ENCODE measurements at regions not wholly inside any gene's neighbourhood (a gene's known extent, or its start where the extent isn't known, plus 50 kb on each side); places are given as distances from the start of the nearest gene placed in this dataset.

DNA sequence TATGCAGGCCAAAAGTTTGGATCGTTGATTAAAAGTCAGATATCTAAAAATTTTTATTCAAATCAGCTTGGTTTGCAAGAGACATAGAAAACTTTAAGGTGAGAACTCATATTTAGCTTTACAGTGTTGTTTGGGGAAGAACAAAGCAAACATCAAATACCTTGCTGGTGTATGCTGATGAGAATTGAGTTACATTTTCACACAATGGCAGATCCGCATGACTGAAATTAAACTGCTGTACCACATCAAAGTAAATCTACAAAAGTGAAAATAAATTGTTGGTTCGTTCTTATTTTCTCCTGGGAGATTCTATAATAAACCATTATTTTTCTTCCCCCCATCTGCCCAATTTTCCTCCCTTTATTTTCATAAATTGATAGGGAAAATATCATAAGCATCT is 198.2 kb upstream of the PCSK5 start:
- Histone ChIP-seq H3K27ac (ENCODE audit: low read depth, low read length) (no peak overlapping the region), H3K9me3 (ENCODE audit: insufficient read depth, low read depth, low read length) (no peaks in the 10 kb centered on the region), H2BK120ac (ENCODE audit: insufficient read depth, low read length, poor library complexity) (no peak overlapping the region)

GRCh38 chr9:75695921-75696320 is 194.6 kb upstream of the PCSK5 start:
- no peaks in the 10 kb centered on the region for H3K79me1 ChIP-seq (ENCODE audit: low read length)
- no peak overlapping the region for H2BK12ac ChIP-seq (ENCODE audit: low read length)
- no peak overlapping the region for H4K8ac ChIP-seq (ENCODE audit: low read depth, low read length)
- H3K79me2 ChIP-seq (ENCODE audit: control insufficient read depth, insufficient read depth, low read length, poor library complexity): no peaks in the 10 kb centered on the region
- no peak overlapping the region for H3K4me2 ChIP-seq (ENCODE audit: low read length)
- no peak overlapping the region for H2AK5ac ChIP-seq (ENCODE audit: low read length)
- no peak overlapping the region for H4K91ac ChIP-seq (ENCODE audit: low read depth, low read length)
- no peak overlapping the region for H3K4me3 ChIP-seq (ENCODE audit: low read depth, low read length)
- no peak overlapping the region for H2BK120ac ChIP-seq (ENCODE audit: insufficient read depth, low read length, poor library complexity)
- H3K23ac ChIP-seq (ENCODE audit: low read length): no peak overlapping the region
- H3K9me3 ChIP-seq (ENCODE audit: insufficient read depth, low read depth, low read length): no peaks in the 10 kb centered on the region
- H2BK5ac ChIP-seq (ENCODE audit: low read depth, low read length, poor library complexity): no peak overlapping the region
- no peaks in the 10 kb centered on the region for H3K27me3 ChIP-seq (ENCODE audit: insufficient read depth, low read length)
- H3K18ac ChIP-seq (ENCODE audit: low read length): no peak overlapping the region
- no peaks in the 10 kb centered on the region for H3K4me1 ChIP-seq (ENCODE audit: control insufficient read depth in 1 of 2, insufficient read depth in 2 of 2, low read length in 2 of 2)
- H4K12ac ChIP-seq (ENCODE audit: low read depth, low read length): no peak overlapping the region
- no CpG with 5 or more reads among the region's 1 CpG for WGBS (ENCODE audit: extremely low coverage, insufficient coverage, insufficient read length)
- no peak overlapping the region for H3K9ac ChIP-seq (ENCODE audit: low read length)
- H3K27ac ChIP-seq (ENCODE audit: low read depth, low read length): no peak overlapping the region
- H2AFZ ChIP-seq (ENCODE audit: insufficient read depth, low read length, poor library complexity): no peak overlapping the region
- H3K14ac ChIP-seq (ENCODE audit: low read length): no peak overlapping the region
- no peak overlapping the region for H3K4ac ChIP-seq (ENCODE audit: low read depth, low read length)
- H3K36me3 ChIP-seq (ENCODE audit: control insufficient read depth in 1 of 2, insufficient read depth in 2 of 2, low read length in 2 of 2): no peaks in the 10 kb centered on the region
- no peak for DNase-seq

More for the DNA sequence above, 198.2 kb upstream of the PCSK5 start:
- no CpG with 5 or more reads among the region's 3 CpGs for WGBS (ENCODE audit: extremely low coverage, insufficient coverage, insufficient read length)
- Histone ChIP-seq H3K36me3 (ENCODE audit: control insufficient read depth in 1 of 2, insufficient read depth in 2 of 2, low read length in 2 of 2) (no peaks in the 10 kb centered on the region), H2AK5ac (ENCODE audit: low read length) (no peak overlapping the region), H3K79me2 (ENCODE audit: control insufficient read depth, insufficient read depth, low read length, poor library complexity) (no peaks in the 10 kb centered on the region), H4K8ac (ENCODE audit: low read depth, low read length) (no peak overlapping the region), H3K23ac (ENCODE audit: low read length) (no peak overlapping the region), H2AFZ (ENCODE audit: insufficient read depth, low read length, poor library complexity) (no peak overlapping the region), H3K18ac (ENCODE audit: low read length) (no peak overlapping the region), H3K4ac (ENCODE audit: low read depth, low read length) (no peak overlapping the region), H3K4me3 (ENCODE audit: low read depth, low read length) (no peak overlapping the region), H3K79me1 (ENCODE audit: low read length) (no peaks in the 10 kb centered on the region), H3K4me2 (ENCODE audit: low read length) (no peak overlapping the region), H3K4me1 (ENCODE audit: control insufficient read depth in 1 of 2, insufficient read depth in 2 of 2, low read length in 2 of 2) (no peaks in the 10 kb centered on the region), H2BK12ac (ENCODE audit: low read length) (no peak overlapping the region), H4K12ac (ENCODE audit: low read depth, low read length) (no peak overlapping the region), H4K91ac (ENCODE audit: low read depth, low read length) (no peak overlapping the region), H3K9ac (ENCODE audit: low read length) (no peak overlapping the region), H3K27me3 (ENCODE audit: insufficient read depth, low read length) (no peaks in the 10 kb centered on the region), H3K14ac (ENCODE audit: low read length) (no peak overlapping the region), H2BK5ac (ENCODE audit: low read depth, low read length, poor library complexity) (no peak overlapping the region)
- DNase-seq: no peak

DNA sequence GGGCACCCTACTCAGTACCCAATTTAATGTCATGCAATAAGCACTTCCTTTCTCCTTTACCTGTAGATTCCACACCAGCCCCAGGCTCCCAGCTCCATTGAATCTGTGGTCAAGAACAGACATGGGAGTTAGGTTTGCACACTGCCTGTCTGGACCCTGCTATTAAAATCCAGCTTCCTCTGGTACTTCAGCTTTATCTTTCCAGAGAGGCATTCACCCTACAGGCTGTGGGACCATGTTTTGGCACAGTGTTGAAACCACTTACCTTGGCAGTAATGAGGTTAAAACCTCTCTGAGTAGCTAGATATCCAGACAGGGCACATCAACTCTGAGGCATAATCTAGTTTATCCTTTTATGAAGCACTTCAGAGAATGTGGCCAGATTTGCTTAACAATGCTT is 191.5 kb upstream of the PCSK5 start:
- no peak overlapping the region for H2AFZ ChIP-seq (ENCODE audit: insufficient read depth, low read length, poor library complexity)
- H4K8ac ChIP-seq (ENCODE audit: low read depth, low read length): no peak overlapping the region
- no peak overlapping the region for H3K4me3 ChIP-seq (ENCODE audit: low read depth, low read length)
- no peak overlapping the region for H3K4ac ChIP-seq (ENCODE audit: low read depth, low read length)
- H2BK12ac ChIP-seq (ENCODE audit: low read length): no peak overlapping the region
- no peak overlapping the region for H3K23ac ChIP-seq (ENCODE audit: low read length)
- no peak overlapping the region for H3K9ac ChIP-seq (ENCODE audit: low read length)
- no peaks in the 10 kb centered on the region for H3K27me3 ChIP-seq (ENCODE audit: insufficient read depth, low read length)
- H3K4me1 ChIP-seq (ENCODE audit: control insufficient read depth in 1 of 2, insufficient read depth in 2 of 2, low read length in 2 of 2): no peaks in the 10 kb centered on the region
- no peak overlapping the region for H4K91ac ChIP-seq (ENCODE audit: low read depth, low read length)
- no peak overlapping the region for H3K18ac ChIP-seq (ENCODE audit: low read length)
- no peak overlapping the region for H3K14ac ChIP-seq (ENCODE audit: low read length)
- no peak overlapping the region for H2AK5ac ChIP-seq (ENCODE audit: low read length)
- H3K4me2 ChIP-seq (ENCODE audit: low read length): no peak overlapping the region
- no peaks in the 10 kb centered on the region for H3K9me3 ChIP-seq (ENCODE audit: insufficient read depth, low read depth, low read length)
- no peaks in the 10 kb centered on the region for H3K79me2 ChIP-seq (ENCODE audit: control insufficient read depth, insufficient read depth, low read length, poor library complexity)
- H3K36me3 ChIP-seq (ENCODE audit: control insufficient read depth in 1 of 2, insufficient read depth in 2 of 2, low read length in 2 of 2): no peaks in the 10 kb centered on the region
- no peak overlapping the region for H4K12ac ChIP-seq (ENCODE audit: low read depth, low read length)
- DNase-seq: no peak
- no peak overlapping the region for H2BK120ac ChIP-seq (ENCODE audit: insufficient read depth, low read length, poor library complexity)
- H3K79me1 ChIP-seq (ENCODE audit: low read length): no peaks in the 10 kb centered on the region
- H2BK5ac ChIP-seq (ENCODE audit: low read depth, low read length, poor library complexity): no peak overlapping the region
- H3K27ac ChIP-seq (ENCODE audit: low read depth, low read length): no peak overlapping the region

DNA sequence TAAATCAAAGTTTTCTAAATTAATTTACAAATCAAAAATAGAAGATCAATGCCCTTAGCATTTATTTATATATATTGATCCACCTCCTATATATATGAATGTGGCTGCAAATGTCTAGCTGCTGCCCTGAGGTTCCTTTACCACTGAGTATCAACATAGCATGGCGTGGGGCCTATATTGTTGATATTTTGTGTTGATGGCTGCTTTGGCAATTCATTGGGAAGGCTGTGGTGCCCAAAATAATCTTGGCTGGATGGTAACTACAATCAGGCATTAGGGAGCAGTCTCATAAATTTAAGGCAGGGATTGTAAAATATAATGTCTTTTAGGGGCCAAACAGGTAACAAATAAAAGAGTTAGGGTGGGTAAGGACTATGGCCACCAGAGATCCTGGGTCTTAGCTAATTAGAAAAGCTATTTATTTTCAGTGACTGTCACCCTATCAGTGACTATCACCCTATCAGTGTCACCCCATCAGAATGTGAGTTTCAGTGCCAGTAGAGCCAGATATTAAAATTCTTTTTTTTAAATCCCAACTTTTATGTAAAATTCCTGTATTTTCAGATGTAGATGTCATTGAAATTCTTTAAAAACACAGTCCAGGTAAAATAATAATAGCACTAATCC is 190.7 kb upstream of the PCSK5 start:
- Histone ChIP-seq H2AK5ac (ENCODE audit: low read length) (no peak overlapping the region), H3K4me1 (ENCODE audit: control insufficient read depth in 1 of 2, insufficient read depth in 2 of 2, low read length in 2 of 2) (no peaks in the 10 kb centered on the region), H2BK5ac (ENCODE audit: low read depth, low read length, poor library complexity) (no peak overlapping the region), H2BK12ac (ENCODE audit: low read length) (no peak overlapping the region), H4K12ac (ENCODE audit: low read depth, low read length) (no peak overlapping the region), H3K4ac (ENCODE audit: low read depth, low read length) (no peak overlapping the region), H3K9ac (ENCODE audit: low read length) (no peak overlapping the region), H3K4me2 (ENCODE audit: low read length) (no peak overlapping the region), H3K18ac (ENCODE audit: low read length) (no peak overlapping the region), H3K27ac (ENCODE audit: low read depth, low read length) (no peak overlapping the region), H3K4me3 (ENCODE audit: low read depth, low read length) (no peak overlapping the region), H2AFZ (ENCODE audit: insufficient read depth, low read length, poor library complexity) (no peak overlapping the region), H2BK120ac (ENCODE audit: insufficient read depth, low read length, poor library complexity) (no peak overlapping the region), H3K79me2 (ENCODE audit: control insufficient read depth, insufficient read depth, low read length, poor library complexity) (no peaks in the 10 kb centered on the region), H3K23ac (ENCODE audit: low read length) (no peak overlapping the region), H4K91ac (ENCODE audit: low read depth, low read length) (no peak overlapping the region), H3K27me3 (ENCODE audit: insufficient read depth, low read length) (no peaks in the 10 kb centered on the region), H3K14ac (ENCODE audit: low read length) (no peak overlapping the region), H3K9me3 (ENCODE audit: insufficient read depth, low read depth, low read length) (no peaks in the 10 kb centered on the region), H3K79me1 (ENCODE audit: low read length) (no peaks in the 10 kb centered on the region), H4K8ac (ENCODE audit: low read depth, low read length) (no peak overlapping the region), H3K36me3 (ENCODE audit: control insufficient read depth in 1 of 2, insufficient read depth in 2 of 2, low read length in 2 of 2) (no peaks in the 10 kb centered on the region)
- WGBS (ENCODE audit: extremely low coverage, insufficient coverage, insufficient read length): no CpG with 5 or more reads among the region's 1 CpG
- no peak for DNase-seq

All from trophoblast cell (in vitro differentiated cells and primary cell).